Left lung (tissue), 4 donors: ENCODE measurements at regions not wholly inside any gene's neighbourhood (a gene's known extent, or its start where the extent isn't known, plus 50 kb on each side); places are given as distances from the start of the nearest gene placed in this dataset.
A peak's percentile ranks its signal among the peaks of the same experiment; 100 is the strongest.

Experiments used
- ATAC-seq: fragments of 200-7000 bp; cut with Tn5 transposase; one replicate; pipeline ENCODE4 v1.9.1; 2020; ENCODE audit warnings: moderate library complexity
- DNase-seq, 4 donors: peaks; one replicate each; pipeline ENCODE4 v3.0.0-alpha.2; 2013 to 2020
- H3K27ac ChIP-seq, 2 donors: fragments of 200-600 bp; sonication (generic) in 1 of 2; one replicate each; pipeline versions ENCODE4 v1.5.0 to v1.8.0; 2020 to 2021
- H3K27me3 ChIP-seq, 2 donors: fragments of 200-600 bp; sonication (generic) in 1 of 2; one replicate each; pipeline versions ENCODE4 v1.5.0 to v1.8.0; 2020 to 2021
- H3K36me3 ChIP-seq, 2 donors: fragments of 200-600 bp; sonication (generic) in 1 of 2; one replicate each; pipeline versions ENCODE4 v1.5.0 to v1.8.0; 2020 to 2021
- H3K4me1 ChIP-seq, 2 donors: fragments of 200-600 bp; one replicate each; pipeline ENCODE4 v1.8.0; 2021
- H3K4me3 ChIP-seq, 2 donors: fragments of 200-600 bp; sonication (generic) in 1 of 2; one replicate each; pipeline versions ENCODE4 v1.5.0 to v1.8.0; 2020 to 2021; ENCODE audit warnings: mild to moderate bottlenecking in 1 of 2
- H3K9me3 ChIP-seq, 2 donors: fragments of 200-600 bp; sonication (generic) in 1 of 2; one replicate each; pipeline versions ENCODE4 v1.5.0 to v1.8.0; 2020 to 2021
- intact Hi-C, 2 donors: fragments of 100-400 bp; cut with DNase I; formaldehyde crosslinking; loops; one replicate each; pipeline versions ENCODE4 v1.11.2 to v1.14.2; 2022
- TF ChIP-seq, protein P1 (sequence below), 2 donors: fragments of 200-600 bp; sonication (generic) in 1 of 2; IDR thresholded peaks; one replicate each; pipeline versions ENCODE4 v1.5.0 to v1.8.0; 2021; ENCODE audit warnings: antibody characterized with exemption in 2 of 2
- donor health status: DM: no; HTN: yes; CAD: no.
- donor health status: DM: no; HTN: no; CAD: no.

- no peak for DNase-seq
- Histone ChIP-seq H3K27ac (no peak overlapping the region), H3K36me3 (no peaks in the 10 kb centered on the region), H3K4me1 (no peaks in the 10 kb centered on the region), H3K27me3 (peaks cover 0 to 11% of the 10 kb centered on the region in 2 donors), H3K9me3 (no peaks in the 10 kb centered on the region), H3K4me3 (no peak overlapping the region)
- intact Hi-C loops = no loop called here
- TF ChIP-seq, protein P1, sequence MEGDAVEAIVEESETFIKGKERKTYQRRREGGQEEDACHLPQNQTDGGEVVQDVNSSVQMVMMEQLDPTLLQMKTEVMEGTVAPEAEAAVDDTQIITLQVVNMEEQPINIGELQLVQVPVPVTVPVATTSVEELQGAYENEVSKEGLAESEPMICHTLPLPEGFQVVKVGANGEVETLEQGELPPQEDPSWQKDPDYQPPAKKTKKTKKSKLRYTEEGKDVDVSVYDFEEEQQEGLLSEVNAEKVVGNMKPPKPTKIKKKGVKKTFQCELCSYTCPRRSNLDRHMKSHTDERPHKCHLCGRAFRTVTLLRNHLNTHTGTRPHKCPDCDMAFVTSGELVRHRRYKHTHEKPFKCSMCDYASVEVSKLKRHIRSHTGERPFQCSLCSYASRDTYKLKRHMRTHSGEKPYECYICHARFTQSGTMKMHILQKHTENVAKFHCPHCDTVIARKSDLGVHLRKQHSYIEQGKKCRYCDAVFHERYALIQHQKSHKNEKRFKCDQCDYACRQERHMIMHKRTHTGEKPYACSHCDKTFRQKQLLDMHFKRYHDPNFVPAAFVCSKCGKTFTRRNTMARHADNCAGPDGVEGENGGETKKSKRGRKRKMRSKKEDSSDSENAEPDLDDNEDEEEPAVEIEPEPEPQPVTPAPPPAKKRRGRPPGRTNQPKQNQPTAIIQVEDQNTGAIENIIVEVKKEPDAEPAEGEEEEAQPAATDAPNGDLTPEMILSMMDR (IDR thresholded peaks at IDR 0.05) = no peak
- ATAC-seq = no peak
Observed at GRCh38 chrX:45527834-45528233, 327.2 kb upstream of the DIPK2B start.

- H3K9me3 ChIP-seq = no peaks in the 10 kb centered on the region
- DNase-seq = no peak
- H3K27ac ChIP-seq = no peak overlapping the region
- peaks cover 0 to 8% of the 10 kb centered on the region in 2 donors for H3K27me3 ChIP-seq
- no peaks in the 10 kb centered on the region for H3K36me3 ChIP-seq
- intact Hi-C loops = no loop called here
- no peak for ATAC-seq
- TF ChIP-seq, protein P1 (IDR thresholded peaks at IDR 0.05) = no peak
- H3K4me3 ChIP-seq = no peak overlapping the region
- no peaks in the 10 kb centered on the region for H3K4me1 ChIP-seq
Observed at GRCh38 chrX:45524805-45525204, 324.1 kb upstream of the DIPK2B start.

GRCh38 chrX:45524296-45524695, 323.6 kb upstream of the DIPK2B start:
- Histone ChIP-seq H3K36me3 (no peaks in the 10 kb centered on the region), H3K27me3 (peaks cover 0 to 8% of the 10 kb centered on the region in 2 donors), H3K9me3 (no peaks in the 10 kb centered on the region), H3K4me3 (no peak overlapping the region), H3K4me1 (no peaks in the 10 kb centered on the region), H3K27ac (no peak overlapping the region)
- ATAC-seq (no peak), DNase-seq (peak in 1 of 4 donors; percentile 17)
- intact Hi-C loops = no loop called here
- TF ChIP-seq, protein P1 (IDR thresholded peaks at IDR 0.05) = no peak

- TF ChIP-seq, protein P1 (IDR thresholded peaks at IDR 0.05) = no peak
- Histone ChIP-seq H3K4me3 (no peak overlapping the region), H3K4me1 (no peaks in the 10 kb centered on the region), H3K27ac (no peak overlapping the region), H3K27me3 (peaks cover 0 to 4% of the 10 kb centered on the region in 2 donors), H3K9me3 (no peaks in the 10 kb centered on the region), H3K36me3 (no peaks in the 10 kb centered on the region)
- no peak for ATAC-seq
- DNase-seq = no peak
- intact Hi-C loops = loop anchor here in 1 of 2 donors (10.0 kb wide), 1 partner anchor 236 kb away; no protein-coding TSS in a partner anchor
Observed at GRCh38 chrX:45518552-45518951, 317.9 kb upstream of the DIPK2B start.

- no peaks in the 10 kb centered on the region for H3K9me3 ChIP-seq
- H3K36me3 ChIP-seq = no peaks in the 10 kb centered on the region
- TF ChIP-seq, protein P1 (IDR thresholded peaks at IDR 0.05) = no peak
- H3K27ac ChIP-seq = no peak overlapping the region
- no peaks in the 10 kb centered on the region for H3K4me1 ChIP-seq
- intact Hi-C loops = loop anchor here in 1 of 2 donors (10.0 kb wide), 1 partner anchor 237 kb away; no protein-coding TSS in a partner anchor
- DNase-seq = no peak
- no peak for ATAC-seq
- H3K4me3 ChIP-seq = no peak overlapping the region
- H3K27me3 ChIP-seq = peaks cover 0 to 4% of the 10 kb centered on the region in 2 donors
Observed at GRCh38 chrX:45517090-45517973, 316.7 kb upstream of the DIPK2B start.
